ENCODE measurements at regions not wholly inside any gene's neighbourhood (a gene's known extent, or its start where the extent isn't known, plus 50 kb on each side); places are given as distances from the start of the nearest gene placed in this dataset.

DNA sequence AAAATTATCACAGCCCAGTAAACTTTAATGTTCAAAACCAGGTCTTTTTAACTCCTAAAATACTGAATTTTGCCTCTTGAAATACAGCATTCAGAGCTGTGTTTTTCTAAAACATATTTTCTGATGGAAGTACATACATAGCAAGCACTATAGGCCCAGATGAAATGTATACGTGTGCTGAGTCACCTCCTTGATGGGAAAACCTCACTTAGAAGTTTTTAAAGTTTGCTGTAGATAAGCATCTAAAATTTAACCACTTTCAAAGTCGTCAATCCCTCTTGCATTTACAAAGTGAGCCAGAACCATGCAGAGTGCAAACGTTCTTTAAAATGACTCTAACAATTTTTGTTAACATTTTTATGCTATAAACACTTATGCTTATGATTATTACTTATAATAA, 618.8 kb downstream of the RPS29 start:
- TF ChIP-seq, protein P1, sequence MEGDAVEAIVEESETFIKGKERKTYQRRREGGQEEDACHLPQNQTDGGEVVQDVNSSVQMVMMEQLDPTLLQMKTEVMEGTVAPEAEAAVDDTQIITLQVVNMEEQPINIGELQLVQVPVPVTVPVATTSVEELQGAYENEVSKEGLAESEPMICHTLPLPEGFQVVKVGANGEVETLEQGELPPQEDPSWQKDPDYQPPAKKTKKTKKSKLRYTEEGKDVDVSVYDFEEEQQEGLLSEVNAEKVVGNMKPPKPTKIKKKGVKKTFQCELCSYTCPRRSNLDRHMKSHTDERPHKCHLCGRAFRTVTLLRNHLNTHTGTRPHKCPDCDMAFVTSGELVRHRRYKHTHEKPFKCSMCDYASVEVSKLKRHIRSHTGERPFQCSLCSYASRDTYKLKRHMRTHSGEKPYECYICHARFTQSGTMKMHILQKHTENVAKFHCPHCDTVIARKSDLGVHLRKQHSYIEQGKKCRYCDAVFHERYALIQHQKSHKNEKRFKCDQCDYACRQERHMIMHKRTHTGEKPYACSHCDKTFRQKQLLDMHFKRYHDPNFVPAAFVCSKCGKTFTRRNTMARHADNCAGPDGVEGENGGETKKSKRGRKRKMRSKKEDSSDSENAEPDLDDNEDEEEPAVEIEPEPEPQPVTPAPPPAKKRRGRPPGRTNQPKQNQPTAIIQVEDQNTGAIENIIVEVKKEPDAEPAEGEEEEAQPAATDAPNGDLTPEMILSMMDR (optimal IDR thresholded peaks at IDR 0.05 in 1 of 3, IDR thresholded peaks at IDR 0.05 in 1 of 3, conservative IDR thresholded peaks at IDR 0.05 in 1 of 3; ENCODE audit: extremely low read depth in 1 of 3, insufficient read depth in 2 of 3, low read length in 3 of 3), result no peak
- no peak for TF ChIP-seq EZH2 (IDR thresholded peaks at IDR 0.05; ENCODE audit: low read length)
